ENCODE measurements at regions not wholly inside any gene's neighbourhood (a gene's known extent, or its start where the extent isn't known, plus 50 kb on each side); places are given as distances from the start of the nearest gene placed in this dataset.

DNA sequence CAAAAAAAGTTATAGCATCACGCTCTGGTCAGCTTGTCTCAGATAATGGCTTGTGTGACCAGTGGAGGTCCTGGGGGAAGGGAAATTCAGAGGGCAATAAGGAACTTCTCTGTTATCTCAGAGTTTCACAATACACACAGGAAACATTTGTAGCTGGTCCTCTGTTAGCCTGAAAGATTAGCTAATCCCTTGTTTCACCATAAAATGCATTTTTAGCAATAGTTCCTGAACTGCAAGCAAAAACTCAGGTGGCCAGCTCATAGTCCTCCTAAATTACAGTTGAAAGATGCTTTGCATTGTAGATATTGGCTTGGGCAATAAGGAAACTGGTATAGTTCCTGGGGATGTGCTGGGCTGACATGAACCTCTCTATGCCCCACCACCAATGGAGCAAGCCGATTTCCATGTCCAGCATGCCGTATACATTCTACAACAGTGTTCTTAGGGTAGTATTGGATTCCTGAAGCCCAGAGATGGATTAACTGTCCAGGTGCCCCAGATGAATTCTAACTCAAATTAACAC lies 141.5 kb upstream of the TBL1XR1 start (continued):
- TF ChIP-seq ARNT2 (CRISPR knock-in tag; IDR thresholded peaks at IDR 0.05; ENCODE audit: low read depth) (no peak), PCBP1 (IDR thresholded peaks at IDR 0.05; ENCODE audit: borderline replicate concordance, low read depth, low read length) (no peak), PAF1 (CRISPR knock-in tag; IDR thresholded peaks at IDR 0.05) (no peak), ZBTB39 (CRISPR knock-in tag; IDR thresholded peaks at IDR 0.05) (no peak), THAP8 (CRISPR knock-in tag; IDR thresholded peaks at IDR 0.05; ENCODE audit: borderline replicate concordance) (no peak), KLF9 (CRISPR knock-in tag; IDR thresholded peaks at IDR 0.05; ENCODE audit: low read depth) (0 out of 2 replicates have a peak, but pooled peaks have one; percentile 36), ZBTB10 (CRISPR knock-in tag; IDR thresholded peaks at IDR 0.05; ENCODE audit: borderline replicate concordance) (no peak), SALL1 (CRISPR knock-in tag; IDR thresholded peaks at IDR 0.05) (peak; percentile 63), ZNF567 (CRISPR knock-in tag; IDR thresholded peaks at IDR 0.05; ENCODE audit: borderline replicate concordance) (no peak), TCF7 (IDR thresholded peaks at IDR 0.05; ENCODE audit: low read depth) (no peak; the same call in 1 of the 2 replicates), RNF219 (CRISPR knock-in tag; IDR thresholded peaks at IDR 0.05) (no peak), ZBTB1 (CRISPR knock-in tag; IDR thresholded peaks at IDR 0.05; ENCODE audit: borderline replicate concordance) (no peak)
- TF ChIP-seq, protein P1, sequence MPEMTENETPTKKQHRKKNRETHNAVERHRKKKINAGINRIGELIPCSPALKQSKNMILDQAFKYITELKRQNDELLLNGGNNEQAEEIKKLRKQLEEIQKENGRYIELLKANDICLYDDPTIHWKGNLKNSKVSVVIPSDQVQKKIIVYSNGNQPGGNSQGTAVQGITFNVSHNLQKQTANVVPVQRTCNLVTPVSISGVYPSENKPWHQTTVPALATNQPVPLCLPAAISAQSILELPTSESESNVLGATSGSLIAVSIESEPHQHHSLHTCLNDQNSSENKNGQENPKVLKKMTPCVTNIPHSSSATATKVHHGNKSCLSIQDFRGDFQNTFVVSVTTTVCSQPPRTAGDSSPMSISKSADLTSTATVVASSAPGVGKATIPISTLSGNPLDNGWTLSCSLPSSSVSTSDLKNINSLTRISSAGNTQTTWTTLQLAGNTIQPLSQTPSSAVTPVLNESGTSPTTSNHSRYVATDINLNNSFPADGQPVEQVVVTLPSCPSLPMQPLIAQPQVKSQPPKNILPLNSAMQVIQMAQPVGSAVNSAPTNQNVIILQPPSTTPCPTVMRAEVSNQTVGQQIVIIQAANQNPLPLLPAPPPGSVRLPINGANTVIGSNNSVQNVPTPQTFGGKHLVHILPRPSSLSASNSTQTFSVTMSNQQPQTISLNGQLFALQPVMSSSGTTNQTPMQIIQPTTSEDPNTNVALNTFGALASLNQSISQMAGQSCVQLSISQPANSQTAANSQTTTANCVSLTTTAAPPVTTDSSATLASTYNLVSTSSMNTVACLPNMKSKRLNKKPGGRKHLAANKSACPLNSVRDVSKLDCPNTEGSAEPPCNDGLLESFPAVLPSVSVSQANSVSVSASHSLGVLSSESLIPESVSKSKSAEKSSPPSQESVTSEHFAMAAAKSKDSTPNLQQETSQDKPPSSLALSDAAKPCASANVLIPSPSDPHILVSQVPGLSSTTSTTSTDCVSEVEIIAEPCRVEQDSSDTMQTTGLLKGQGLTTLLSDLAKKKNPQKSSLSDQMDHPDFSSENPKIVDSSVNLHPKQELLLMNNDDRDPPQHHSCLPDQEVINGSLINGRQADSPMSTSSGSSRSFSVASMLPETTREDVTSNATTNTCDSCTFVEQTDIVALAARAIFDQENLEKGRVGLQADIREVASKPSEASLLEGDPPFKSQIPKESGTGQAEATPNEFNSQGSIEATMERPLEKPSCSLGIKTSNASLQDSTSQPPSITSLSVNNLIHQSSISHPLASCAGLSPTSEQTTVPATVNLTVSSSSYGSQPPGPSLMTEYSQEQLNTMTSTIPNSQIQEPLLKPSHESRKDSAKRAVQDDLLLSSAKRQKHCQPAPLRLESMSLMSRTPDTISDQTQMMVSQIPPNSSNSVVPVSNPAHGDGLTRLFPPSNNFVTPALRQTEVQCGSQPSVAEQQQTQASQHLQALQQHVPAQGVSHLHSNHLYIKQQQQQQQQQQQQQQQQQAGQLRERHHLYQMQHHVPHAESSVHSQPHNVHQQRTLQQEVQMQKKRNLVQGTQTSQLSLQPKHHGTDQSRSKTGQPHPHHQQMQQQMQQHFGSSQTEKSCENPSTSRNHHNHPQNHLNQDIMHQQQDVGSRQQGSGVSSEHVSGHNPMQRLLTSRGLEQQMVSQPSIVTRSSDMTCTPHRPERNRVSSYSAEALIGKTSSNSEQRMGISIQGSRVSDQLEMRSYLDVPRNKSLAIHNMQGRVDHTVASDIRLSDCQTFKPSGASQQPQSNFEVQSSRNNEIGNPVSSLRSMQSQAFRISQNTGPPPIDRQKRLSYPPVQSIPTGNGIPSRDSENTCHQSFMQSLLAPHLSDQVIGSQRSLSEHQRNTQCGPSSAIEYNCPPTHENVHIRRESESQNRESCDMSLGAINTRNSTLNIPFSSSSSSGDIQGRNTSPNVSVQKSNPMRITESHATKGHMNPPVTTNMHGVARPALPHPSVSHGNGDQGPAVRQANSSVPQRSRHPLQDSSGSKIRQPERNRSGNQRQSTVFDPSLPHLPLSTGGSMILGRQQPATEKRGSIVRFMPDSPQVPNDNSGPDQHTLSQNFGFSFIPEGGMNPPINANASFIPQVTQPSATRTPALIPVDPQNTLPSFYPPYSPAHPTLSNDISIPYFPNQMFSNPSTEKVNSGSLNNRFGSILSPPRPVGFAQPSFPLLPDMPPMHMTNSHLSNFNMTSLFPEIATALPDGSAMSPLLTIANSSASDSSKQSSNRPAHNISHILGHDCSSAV (CRISPR knock-in tag; IDR thresholded peaks at IDR 0.05; ENCODE audit: borderline replicate concordance), result no peak
